Esophagus squamous epithelium (tissue), 5 donors: ENCODE measurements at regions not wholly inside any gene's neighbourhood (a gene's known extent, or its start where the extent isn't known, plus 50 kb on each side); places are given as distances from the start of the nearest gene placed in this dataset.

Experiments
- DNase-seq: peaks from one replicate; lab custom pipeline; 2025; lab: John Stamatoyannopoulos, UW
- H3K27ac ChIP-seq, 4 donors: fragments of 200-600 bp; sonication (generic); one replicate each; pipeline ENCODE4 v1.5.1; 2016 to 2019; ENCODE audit warnings: mild to moderate bottlenecking in 1 of 4
- H3K27me3 ChIP-seq, 4 donors: fragments of 200-600 bp; sonication (generic); 1 replicate in 3 of 4; 2 replicates in 1 of 4; pipeline versions ENCODE4 v1.5.1 to v1.6.0; 2017 to 2021; ENCODE audit warnings: antibody characterized with exemption in 1 of 4
- H3K36me3 ChIP-seq, 3 donors: fragments of 200-600 bp; sonication (generic); one replicate each; pipeline ENCODE4 v1.5.1; 2016 to 2019
- H3K4me1 ChIP-seq, 3 donors: fragments of 200-600 bp; sonication (generic); one replicate each; pipeline ENCODE4 v1.5.1; 2017 to 2019
- H3K4me3 ChIP-seq, 4 donors: fragments of 200-600 bp; sonication (generic); 1 replicate in 3 of 4; 2 replicates in 1 of 4; pipeline ENCODE4 v1.5.1; 2016 to 2019; ENCODE audit warnings: mild to moderate bottlenecking in 2 of 4, moderate library complexity in 1 of 4
- H3K9me3 ChIP-seq, 3 donors: fragments of 200-600 bp; sonication (generic); one replicate each; pipeline ENCODE4 v1.5.1; 2016 to 2019
- CTCF ChIP-seq, 6 experiments: fragments of 450-650 bp in 4 of 6; fragments of 200-600 bp in 2 of 6; sonication (generic) in 2 of 6; IDR thresholded peaks; one replicate each; pipeline ENCODE4 v1.5.1; 2016 to 2019; ENCODE audit warnings: antibody characterized with exemption in 6 of 6, mild to moderate bottlenecking in 4 of 6, moderate library complexity in 4 of 6
- POLR2A ChIP-seq, 4 donors: fragments of 450-650 bp; IDR thresholded peaks; one replicate each; pipeline ENCODE4 v1.6.1; 2017; ENCODE audit warnings: antibody characterized with exemption in 4 of 4, mild to moderate bottlenecking in 4 of 4, moderate library complexity in 3 of 4
- WGBS, 2 donors: methylation state at CpG; one replicate each; pipeline ENCODE4 v1.1.5; 2018; 5-methylcytosine and 5-hydroxymethylcytosine counted together
- intact Hi-C: fragments of 100-400 bp; cut with DNase I; formaldehyde crosslinking; loops from one replicate; pipeline ENCODE4 v1.15.0; 2022
- donor health status: DM: yes; HTN: yes; CAD: no.

- H3K27ac ChIP-seq: peak overlapping the region in 3 of 4 donors; percentile 18 to 72 (median 66)
- H3K27me3 ChIP-seq: no peaks in the 10 kb centered on the region
- no peak for TF ChIP-seq CTCF (IDR thresholded peaks at IDR 0.05)
- no peak for TF ChIP-seq POLR2A (IDR thresholded peaks at IDR 0.05)
- H3K9me3 ChIP-seq: no peaks in the 10 kb centered on the region
- H3K4me1 ChIP-seq: peaks cover 0 to 33% (median 0%) of the 10 kb centered on the region in 3 donors
- H3K36me3 ChIP-seq: peaks cover 0 to 38% (median 0%) of the 10 kb centered on the region in 3 donors
- 74 to 83% methylated on average over 6 to 8 of the region's 9 CpGs for WGBS, 2 donors
- H3K4me3 ChIP-seq: no peak overlapping the region
- intact Hi-C loops: no loop called here
- DNase-seq: no peak
Measured at GRCh38 chr1:223001653-223002634, 141.1 kb downstream of the TLR5 start.

- WGBS, 2 donors: 49 to 63% methylated on average over 9 of the region's 9 CpGs
- no peak overlapping the region for H3K4me3 ChIP-seq
- TF ChIP-seq POLR2A (IDR thresholded peaks at IDR 0.05): no peak
- no peak for TF ChIP-seq CTCF (IDR thresholded peaks at IDR 0.05)
- intact Hi-C loops: no loop called here
- H3K27me3 ChIP-seq: no peaks in the 10 kb centered on the region
- DNase-seq: no peak
- no peak overlapping the region for H3K27ac ChIP-seq
- peaks cover 0 to 31% (median 0%) of the 10 kb centered on the region in 3 donors for H3K4me1 ChIP-seq
- H3K9me3 ChIP-seq: no peaks in the 10 kb centered on the region
- peaks cover 0 to 38% (median 0%) of the 10 kb centered on the region in 3 donors for H3K36me3 ChIP-seq
Measured at GRCh38 chr1:223003549-223003948, 139.5 kb downstream of the TLR5 start.

- intact Hi-C loops: no loop called here
- TF ChIP-seq CTCF (IDR thresholded peaks at IDR 0.05) (no peak), POLR2A (IDR thresholded peaks at IDR 0.05) (no peak)
- no peak overlapping the region for H3K4me3 ChIP-seq
- WGBS, 2 donors: 89 to 95% methylated on average over 5 of the region's 5 CpGs
- peaks cover 0 to 35% (median 0%) of the 10 kb centered on the region in 3 donors for H3K36me3 ChIP-seq
- H3K27ac ChIP-seq: no peak overlapping the region
- no peaks in the 10 kb centered on the region for H3K9me3 ChIP-seq
- DNase-seq: no peak
- no peaks in the 10 kb centered on the region for H3K27me3 ChIP-seq
- peaks cover 0 to 28% (median 0%) of the 10 kb centered on the region in 3 donors for H3K4me1 ChIP-seq
Measured at GRCh38 chr1:223006371-223006770, 136.7 kb downstream of the TLR5 start.

- no peak for DNase-seq
- Histone ChIP-seq H3K27me3 (no peaks in the 10 kb centered on the region), H3K9me3 (no peaks in the 10 kb centered on the region), H3K36me3 (peaks cover 0 to 35% (median 0%) of the 10 kb centered on the region in 3 donors), H3K4me3 (no peak overlapping the region), H3K27ac (no peak overlapping the region), H3K4me1 (peaks cover 0 to 25% (median 0%) of the 10 kb centered on the region in 3 donors)
- TF ChIP-seq CTCF (IDR thresholded peaks at IDR 0.05) (no peak), POLR2A (IDR thresholded peaks at IDR 0.05) (no peak)
- intact Hi-C loops: no loop called here
- 72 to 75% methylated on average over 10 to 11 of the region's 11 CpGs for WGBS, 2 donors
Measured at GRCh38 chr1:223006917-223007648, 136.0 kb downstream of the TLR5 start.
